ENCODE measurements at regions not wholly inside any gene's neighbourhood (a gene's known extent, or its start where the extent isn't known, plus 50 kb on each side); places are given as distances from the start of the nearest gene placed in this dataset.

DNA sequence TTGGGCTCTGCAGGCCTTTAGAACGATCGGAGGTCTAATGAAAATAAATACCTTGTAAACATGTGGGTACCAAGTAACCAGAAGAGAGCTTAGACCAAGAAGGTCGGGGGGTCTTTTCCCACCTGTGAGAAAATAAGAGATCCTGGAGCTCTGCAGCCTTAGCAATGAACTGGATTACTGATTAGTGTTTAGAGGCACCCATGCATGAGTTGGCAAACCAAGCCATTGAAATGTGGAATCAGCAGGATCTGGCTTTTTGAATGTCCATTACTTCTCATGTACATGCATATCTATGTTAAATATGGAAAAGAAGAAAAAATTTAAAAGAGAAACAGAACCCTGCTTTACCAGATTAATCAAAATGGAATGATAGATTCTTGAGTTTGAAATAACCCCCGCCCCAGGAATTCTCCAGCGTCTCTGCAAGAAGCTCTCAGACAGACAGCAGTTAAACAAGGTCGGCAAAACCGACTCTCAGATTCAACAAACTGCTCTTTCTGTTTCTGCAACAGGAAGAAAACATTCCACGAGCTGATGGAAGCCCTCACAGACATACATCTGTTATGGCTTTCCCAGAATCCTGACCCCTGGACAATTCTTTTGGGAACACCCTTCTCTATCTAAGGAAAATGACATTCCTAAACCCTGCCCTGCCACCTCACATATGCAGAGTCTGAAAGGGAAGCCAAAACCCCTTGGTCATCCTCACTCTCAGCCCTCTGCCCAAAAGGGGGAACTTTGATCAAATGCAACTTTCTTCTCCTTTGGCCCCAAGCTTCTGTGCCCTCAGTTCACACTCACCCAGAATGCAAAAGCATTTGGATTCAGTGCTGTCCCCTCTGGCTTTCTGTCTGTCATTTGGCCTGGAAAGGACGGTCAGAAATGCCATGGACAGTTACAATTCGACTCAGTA lies 78.7 kb upstream of the EN2 start:
- TF ChIP-seq CTCF (IDR thresholded peaks at IDR 0.05; ENCODE audit: low read depth, low read length) (no peak), MAX (IDR thresholded peaks at IDR 0.05; ENCODE audit: low read depth, low read length) (no peak)

Data from NB4 (cell line).